ENCODE measurements at regions not wholly inside any gene's neighbourhood (a gene's known extent, or its start where the extent isn't known, plus 50 kb on each side); places are given as distances from the start of the nearest gene placed in this dataset.

GRCh38 chr5:125232779-125233230, 486.4 kb upstream of the ZNF608 start:
- peak; percentile 95 for DNase-seq (ENCODE audit: extremely low read depth, low read depth)

GRCh38 chr5:125233944-125234343, 487.5 kb upstream of the ZNF608 start:
- TF ChIP-seq CTCF (IDR thresholded peaks at IDR 0.05; ENCODE audit: low read depth, low read length) = no peak

More at GRCh38 chr5:125232779-125233230, 486.4 kb upstream of the ZNF608 start:
- no peak for TF ChIP-seq CTCF (IDR thresholded peaks at IDR 0.05; ENCODE audit: low read depth, low read length)

GRCh38 chr5:125236007-125236406, 489.6 kb upstream of the ZNF608 start:
- no peak for TF ChIP-seq CTCF (IDR thresholded peaks at IDR 0.05; ENCODE audit: low read depth, low read length)
- no peak for DNase-seq (ENCODE audit: extremely low read depth, low read depth)

More at GRCh38 chr5:125233944-125234343, 487.5 kb upstream of the ZNF608 start:
- no peak for DNase-seq (ENCODE audit: extremely low read depth, low read depth)

- TF ChIP-seq CTCF (IDR thresholded peaks at IDR 0.05; ENCODE audit: low read depth, low read length) = no peak
- no peak for DNase-seq (ENCODE audit: extremely low read depth, low read depth)
These were observed 490.5 kb upstream of the ZNF608 start for GRCh38 chr5:125236981-125237380.

- DNase-seq (ENCODE audit: extremely low read depth, low read depth) = no peak
- no peak for TF ChIP-seq CTCF (IDR thresholded peaks at IDR 0.05; ENCODE audit: low read depth, low read length)
These were observed 498.1 kb upstream of the ZNF608 start for GRCh38 chr5:125244531-125244930.

- DNase-seq (ENCODE audit: extremely low read depth, low read depth) = no peak
- no peak for TF ChIP-seq CTCF (IDR thresholded peaks at IDR 0.05; ENCODE audit: low read depth, low read length)
These were observed 498.8 kb upstream of the ZNF608 start for GRCh38 chr5:125245216-125245615.

GRCh38 chr5:125249400-125249799, 503.0 kb upstream of the ZNF608 start:
- DNase-seq (ENCODE audit: extremely low read depth, low read depth) = no peak
- TF ChIP-seq CTCF (IDR thresholded peaks at IDR 0.05; ENCODE audit: low read depth, low read length) = no peak

Data from AG09319 (cell line).